RWPE1 (cell line): ENCODE measurements at regions not wholly inside any gene's neighbourhood (a gene's known extent, or its start where the extent isn't known, plus 50 kb on each side); places are given as distances from the start of the nearest gene placed in this dataset.

Experiments used
- CTCF ChIA-PET: fragments of 350-600 bp; sonication (Branson Sonifier 250); formaldehyde crosslinking; extraction: SDS; loops from one replicate; lab custom pipeline; 2021; lab: Yijun Ruan, JAX
- POLR2A ChIA-PET: fragments of 400-600 bp; formaldehyde crosslinking; extraction: SDS; loops from one replicate; lab custom pipeline; 2020; ENCODE audit warnings: antibody characterized with exemption; ENCODE audit not compliant: low non-redundant PET; lab: Yijun Ruan, JAX
- DNase-seq: peaks from one replicate; pipeline ENCODE4 v3.0.0; 2012; ENCODE audit warnings: low spot score
- H3K27ac ChIP-seq: fragments of 450-650 bp; 2 replicates; pipeline ENCODE4 v1.5.1; 2017
- CTCF ChIP-seq: fragments of 450-650 bp; conservative IDR thresholded peaks from 2 replicates; pipeline ENCODE4 v1.5.1; 2017; ENCODE audit warnings: low read depth, mild to moderate bottlenecking

- no peak for DNase-seq
- ChIA-PET POLR2A (no interaction called here), CTCF (no interaction called here)
- H3K27ac ChIP-seq, result no peak overlapping the region
- TF ChIP-seq CTCF, result no peak
Observed at GRCh38 chr4:137032222-137032621, 500.1 kb downstream of the PCDH18 start.

DNA sequence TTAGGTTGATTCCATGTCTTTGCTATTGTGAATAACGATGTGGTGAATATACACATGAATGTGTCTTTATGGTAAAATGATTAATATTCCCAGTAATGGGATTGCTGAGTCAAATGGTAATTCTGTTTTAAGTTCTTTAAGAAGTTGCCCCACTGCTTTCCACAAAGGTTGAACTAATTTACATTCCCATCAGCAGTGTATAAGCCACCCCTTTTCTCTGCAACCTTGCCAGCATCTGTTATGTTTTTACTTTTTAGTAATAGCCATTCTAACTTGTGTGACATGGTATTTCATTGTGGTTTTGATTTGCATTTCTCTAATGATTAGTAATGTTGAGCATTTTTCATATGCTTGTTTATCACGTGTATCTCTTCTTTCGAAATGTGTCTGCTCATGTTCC lies 503.3 kb downstream of the PCDH18 start:
- TF ChIP-seq CTCF, result no peak
- no peak for DNase-seq
- ChIA-PET POLR2A (no interaction called here), CTCF (no interaction called here)
- H3K27ac ChIP-seq, result no peak overlapping the region

DNA sequence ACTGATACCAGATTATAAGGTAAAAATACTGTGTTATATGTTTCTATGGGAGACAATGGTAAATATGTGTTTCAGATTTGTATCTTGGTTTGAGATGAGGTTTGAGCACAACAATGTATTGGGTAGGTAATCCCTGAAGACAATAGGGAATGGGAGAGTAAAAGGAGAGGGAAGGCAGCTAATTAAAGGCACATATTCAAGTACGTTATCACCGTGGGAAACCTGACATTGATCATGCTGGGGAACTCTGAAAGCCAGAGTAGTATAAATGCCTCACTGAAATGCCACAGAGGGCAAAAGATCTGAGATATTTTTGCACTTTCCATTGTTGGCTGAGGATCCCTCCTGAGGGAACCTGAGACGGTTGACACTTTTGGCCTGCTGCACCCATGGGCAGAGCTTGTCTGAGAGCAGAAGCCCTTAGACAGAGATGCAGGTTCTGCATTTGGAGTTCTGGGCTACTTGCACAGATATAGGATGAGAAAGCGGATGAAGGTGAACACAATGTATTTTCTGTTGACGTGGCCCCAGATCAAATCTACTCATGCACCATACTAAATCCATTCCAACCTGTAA lies 506.7 kb downstream of the PCDH18 start:
- H3K27ac ChIP-seq, result no peak overlapping the region
- ChIA-PET CTCF (no interaction called here), POLR2A (no interaction called here)
- DNase-seq, result no peak
- no peak for TF ChIP-seq CTCF

DNA sequence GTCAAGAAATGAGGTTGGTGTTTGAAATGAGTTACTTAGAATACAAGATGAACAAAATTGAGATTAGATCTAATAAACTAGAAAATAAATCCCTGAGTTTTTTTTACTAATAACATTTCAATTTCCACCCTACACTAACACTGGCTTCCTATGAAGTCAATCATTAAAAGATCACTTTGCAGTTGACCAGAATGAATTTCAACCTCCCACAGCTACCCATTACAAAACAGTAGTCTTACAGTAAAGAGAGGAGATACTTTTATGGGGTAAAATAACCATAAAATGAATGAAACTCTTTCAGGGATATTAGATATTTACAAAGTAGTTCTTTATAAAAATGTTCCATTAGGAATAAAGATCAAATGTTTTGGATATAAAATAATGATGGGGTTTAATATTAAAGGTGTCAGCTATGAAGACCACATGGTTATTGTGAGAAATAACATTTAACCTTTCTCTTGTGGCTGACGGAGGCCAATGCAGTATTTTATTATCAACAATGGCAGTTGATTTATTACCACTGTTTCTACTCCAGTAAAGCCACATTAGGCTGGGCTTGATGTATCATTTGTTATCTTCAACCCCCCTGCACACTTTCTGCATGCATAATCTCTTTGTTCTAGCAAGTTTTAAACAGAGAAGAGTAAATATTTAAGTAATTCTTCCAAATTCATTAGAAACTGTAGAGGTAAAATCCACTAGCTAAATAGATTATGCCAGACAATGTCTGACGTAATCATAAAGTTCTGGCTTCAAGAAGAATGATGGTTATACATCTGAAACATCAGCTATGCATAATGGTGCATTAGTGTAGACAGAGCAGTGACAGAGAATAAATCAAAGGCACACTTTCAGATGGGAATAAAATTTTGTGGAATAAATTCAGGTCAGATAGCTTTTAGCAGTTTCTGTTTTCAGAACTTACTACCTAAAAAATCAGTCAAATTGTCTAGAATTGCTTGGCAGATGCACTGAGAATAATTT lies 516.6 kb downstream of the PCDH18 start:
- ChIA-PET CTCF (interaction anchor here (0.6 kb wide), 1 partner anchor 625 kb away, joined by 4 read pairs; no protein-coding TSS in a partner anchor), POLR2A (no interaction called here)
- no peak for DNase-seq
- no peak overlapping the region for H3K27ac ChIP-seq
- no peak for TF ChIP-seq CTCF

DNA sequence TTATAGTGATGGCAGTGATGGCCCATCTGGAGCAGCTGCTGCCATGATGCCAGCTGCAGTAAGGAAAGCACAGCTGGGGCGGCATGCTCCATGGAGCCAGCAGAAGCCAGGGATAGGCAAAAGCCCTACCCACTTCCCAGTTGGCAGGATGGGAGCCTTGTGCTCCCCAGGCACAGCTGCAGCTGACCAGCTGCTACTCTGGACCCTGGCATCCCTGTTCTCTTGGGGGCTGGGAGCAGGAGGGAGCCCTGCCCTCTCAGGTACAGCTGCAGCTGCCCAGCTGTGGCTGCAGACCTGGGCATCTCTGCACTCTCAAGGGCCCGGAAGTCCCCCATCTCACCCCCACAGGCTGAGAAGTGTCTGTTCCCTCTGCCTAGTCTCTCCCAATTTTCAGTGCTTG lies 531.9 kb downstream of the PCDH18 start:
- CTCF ChIA-PET, result no interaction called here
- POLR2A ChIA-PET, result no interaction called here

More for the DNA sequence above, 531.9 kb downstream of the PCDH18 start:
- no peak for DNase-seq
- no peak overlapping the region for H3K27ac ChIP-seq
- no peak for TF ChIP-seq CTCF
